Neural cell (in vitro differentiated cells): ENCODE measurements at regions not wholly inside any gene's neighbourhood (a gene's known extent, or its start where the extent isn't known, plus 50 kb on each side); places are given as distances from the start of the nearest gene placed in this dataset.

Experiments used
- H2AFZ ChIP-seq: fragments of 200-600, 300-800 bp; sonication (generic), shearing (Covaris generic); 2 replicates; pipeline ENCODE4 v1.6.0; 2014; ENCODE audit warnings: low read depth, mild to moderate bottlenecking, antibody characterized with exemption, low read length, moderate library complexity
- H3F3A ChIP-seq: fragments of 200-600 bp; shearing (Covaris generic); 2 replicates; pipeline ENCODE4 v1.6.1; 2016; ENCODE audit warnings: mild to moderate bottlenecking, moderate library complexity, mixed read lengths, antibody characterized with exemption, low read length; ENCODE audit not compliant: insufficient read depth, poor library complexity, severe bottlenecking
- H3K27ac ChIP-seq: fragments of 200-600, 300-800 bp; sonication (generic), shearing (Covaris generic); 2 replicates; pipeline ENCODE4 v1.5.1; 2014; ENCODE audit warnings: mild to moderate bottlenecking, low read length, moderate library complexity
- H3K27me3 ChIP-seq: fragments of 300-800, 200-600 bp; sonication (generic), shearing (Covaris generic); 2 replicates; pipeline ENCODE4 v1.6.0; 2014; ENCODE audit warnings: mild to moderate bottlenecking, low read depth, low read length, moderate library complexity; ENCODE audit not compliant: insufficient read depth
- H3K36me3 ChIP-seq: fragments of 300-800, 200-600 bp; sonication (generic), shearing (Covaris generic); 2 replicates; pipeline ENCODE4 v1.5.1; 2014; ENCODE audit warnings: mild to moderate bottlenecking, antibody characterized with exemption, low read length, moderate library complexity; ENCODE audit not compliant: insufficient read depth
- H3K4me2 ChIP-seq: fragments of 300-800, 200-600 bp; sonication (generic), shearing (Covaris generic); 2 replicates; pipeline ENCODE4 v1.6.0; 2014; ENCODE audit warnings: mild to moderate bottlenecking, low read length
- H3K4me3 ChIP-seq: fragments of 300-800, 200-600 bp; sonication (generic), shearing (Covaris generic); 2 replicates; pipeline ENCODE4 v1.5.1; 2014; ENCODE audit warnings: mild to moderate bottlenecking, low read length, moderate library complexity
- H3K79me2 ChIP-seq: fragments of 200-600 bp; shearing (Covaris generic); replicated peaks from 2 replicates; pipeline ENCODE4 v1.6.0; 2014; ENCODE audit warnings: mild to moderate bottlenecking, low read length, moderate library complexity; ENCODE audit not compliant: insufficient read depth
- H3K9ac ChIP-seq: fragments of 300-800, 200-600 bp; sonication (generic), shearing (Covaris generic); 2 replicates; pipeline ENCODE4 v1.6.1; 2016; ENCODE audit warnings: mild to moderate bottlenecking, low read length, mixed read lengths
- H3K9me2 ChIP-seq: fragments of 200-600 bp; shearing (Covaris generic); 2 replicates; pipeline ENCODE4 v1.6.1; 2016; ENCODE audit warnings: mild to moderate bottlenecking, low read length, mixed read lengths; ENCODE audit not compliant: insufficient read depth
- H3K9me3 ChIP-seq: fragments of 200-600, 300-800 bp; sonication (generic), shearing (Covaris generic); 2 replicates; pipeline ENCODE4 v1.6.1; 2016; ENCODE audit warnings: mild to moderate bottlenecking, mixed run types, low read length, moderate library complexity, mixed read lengths
- H4K20me1 ChIP-seq: fragments of 200-600 bp; shearing (Covaris generic); 2 replicates; pipeline ENCODE4 v1.6.1; 2016; ENCODE audit warnings: mild to moderate bottlenecking, mixed run types; ENCODE audit not compliant: insufficient read depth
- CTCF ChIP-seq: fragments of 450-650 bp; IDR thresholded peaks from 2 replicates; pipeline ENCODE4 v1.5.1; 2014; ENCODE audit warnings: antibody characterized with exemption, mild to moderate bottlenecking, moderate library complexity; ENCODE audit not compliant: poor library complexity, severe bottlenecking
- EP300 ChIP-seq: fragments of 450-650 bp; conservative IDR thresholded peaks from 2 replicates; pipeline ENCODE4 v1.6.1; 2014; ENCODE audit warnings: antibody characterized with exemption, mild to moderate bottlenecking, moderate library complexity; ENCODE audit not compliant: poor library complexity, severe bottlenecking
- EZH2 ChIP-seq: fragments of 200-600, 300-800 bp; shearing (Covaris generic), sonication (generic); IDR thresholded peaks from 2 replicates; pipeline ENCODE4 v1.6.1; 2014; ENCODE audit warnings: antibody characterized with exemption, low read length, borderline replicate concordance, mild to moderate bottlenecking; ENCODE audit not compliant: insufficient read depth, poor library complexity, severe bottlenecking
- MXI1 ChIP-seq: fragments of 450-650 bp; conservative IDR thresholded peaks from 2 replicates; pipeline ENCODE4 v1.6.1; 2014; ENCODE audit warnings: antibody characterized with exemption, mild to moderate bottlenecking; ENCODE audit not compliant: poor library complexity, severe bottlenecking
- POLR2AphosphoS5 ChIP-seq: IDR thresholded peaks from 2 replicates; pipeline ENCODE4 v1.6.1; 2012
- RAD21 ChIP-seq: fragments of 450-650 bp; conservative IDR thresholded peaks from 2 replicates; pipeline ENCODE4 v1.6.1; 2014; ENCODE audit warnings: antibody characterized with exemption, mild to moderate bottlenecking, moderate library complexity
- SMC3 ChIP-seq: fragments of 450-650 bp; conservative IDR thresholded peaks from 2 replicates; pipeline ENCODE4 v1.6.1; 2014; ENCODE audit warnings: antibody characterized with exemption, mild to moderate bottlenecking, moderate library complexity; ENCODE audit not compliant: poor library complexity
- TAF1 ChIP-seq: IDR thresholded peaks from 2 replicates; pipeline ENCODE4 v1.6.1; 2012; ENCODE audit warnings: low read depth
- TF ChIP-seq, protein P1 (sequence below): IDR thresholded peaks from 2 replicates; pipeline ENCODE4 v1.6.1; 2012; ENCODE audit warnings: borderline replicate concordance

GRCh38 chr2:611519-611918 is 65.7 kb downstream of the TMEM18 start:
- no peaks in the 10 kb centered on the region for H3F3A ChIP-seq

DNA sequence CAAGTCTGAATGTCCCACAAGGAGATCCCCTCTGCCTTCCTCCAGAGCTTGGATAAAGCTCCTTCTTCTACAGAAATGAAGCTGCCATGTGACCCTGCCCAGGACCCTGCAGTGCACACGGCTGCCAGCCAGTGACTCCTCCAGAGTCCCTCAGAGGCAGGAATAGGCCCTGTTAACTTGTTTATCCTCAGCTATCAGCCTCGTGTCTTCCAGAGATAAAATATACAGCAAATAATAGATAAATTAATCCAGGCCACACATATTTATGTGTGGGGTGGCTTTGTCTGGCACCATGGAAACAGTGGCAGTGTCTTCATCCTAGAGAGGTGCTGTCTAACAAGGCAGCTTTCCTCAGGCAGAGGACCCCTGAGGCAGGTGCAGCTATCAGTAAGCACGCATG is 66.7 kb downstream of the TMEM18 start:
- H3K27me3 ChIP-seq, result no peaks in the 10 kb centered on the region
- H3K4me3 ChIP-seq, result no peak overlapping the region
- no peak overlapping the region for H3K27ac ChIP-seq
- no peak overlapping the region for H2AFZ ChIP-seq
- H3K9ac ChIP-seq, result no peak overlapping the region
- H3K9me2 ChIP-seq, result no peaks in the 10 kb centered on the region
- no peaks in the 10 kb centered on the region for H3K9me3 ChIP-seq
- no peaks in the 10 kb centered on the region for H3K36me3 ChIP-seq
- H4K20me1 ChIP-seq, result no peaks in the 10 kb centered on the region
- no peak for TF ChIP-seq TAF1
- TF ChIP-seq EZH2, result no peak
- H3K4me2 ChIP-seq, result no peak overlapping the region
- H3F3A ChIP-seq, result no peaks in the 10 kb centered on the region
- H3K79me2 ChIP-seq, result no peaks in the 10 kb centered on the region

More at GRCh38 chr2:611519-611918, 65.7 kb downstream of the TMEM18 start:
- no peaks in the 10 kb centered on the region for H4K20me1 ChIP-seq
- no peaks in the 10 kb centered on the region for H3K79me2 ChIP-seq
- H3K9me3 ChIP-seq, result no peaks in the 10 kb centered on the region
- no peaks in the 10 kb centered on the region for H3K27me3 ChIP-seq
- no peak overlapping the region for H3K27ac ChIP-seq
- no peaks in the 10 kb centered on the region for H3K36me3 ChIP-seq
- H3K9me2 ChIP-seq, result no peaks in the 10 kb centered on the region
- H3K4me3 ChIP-seq, result no peak overlapping the region
- H2AFZ ChIP-seq, result no peak overlapping the region
- TF ChIP-seq MXI1 (no peak), CTCF (no peak), RAD21 (no peak), EP300 (no peak), SMC3 (no peak), POLR2AphosphoS5 (no peak), EZH2 (no peak), TAF1 (no peak)
- TF ChIP-seq, protein P1, sequence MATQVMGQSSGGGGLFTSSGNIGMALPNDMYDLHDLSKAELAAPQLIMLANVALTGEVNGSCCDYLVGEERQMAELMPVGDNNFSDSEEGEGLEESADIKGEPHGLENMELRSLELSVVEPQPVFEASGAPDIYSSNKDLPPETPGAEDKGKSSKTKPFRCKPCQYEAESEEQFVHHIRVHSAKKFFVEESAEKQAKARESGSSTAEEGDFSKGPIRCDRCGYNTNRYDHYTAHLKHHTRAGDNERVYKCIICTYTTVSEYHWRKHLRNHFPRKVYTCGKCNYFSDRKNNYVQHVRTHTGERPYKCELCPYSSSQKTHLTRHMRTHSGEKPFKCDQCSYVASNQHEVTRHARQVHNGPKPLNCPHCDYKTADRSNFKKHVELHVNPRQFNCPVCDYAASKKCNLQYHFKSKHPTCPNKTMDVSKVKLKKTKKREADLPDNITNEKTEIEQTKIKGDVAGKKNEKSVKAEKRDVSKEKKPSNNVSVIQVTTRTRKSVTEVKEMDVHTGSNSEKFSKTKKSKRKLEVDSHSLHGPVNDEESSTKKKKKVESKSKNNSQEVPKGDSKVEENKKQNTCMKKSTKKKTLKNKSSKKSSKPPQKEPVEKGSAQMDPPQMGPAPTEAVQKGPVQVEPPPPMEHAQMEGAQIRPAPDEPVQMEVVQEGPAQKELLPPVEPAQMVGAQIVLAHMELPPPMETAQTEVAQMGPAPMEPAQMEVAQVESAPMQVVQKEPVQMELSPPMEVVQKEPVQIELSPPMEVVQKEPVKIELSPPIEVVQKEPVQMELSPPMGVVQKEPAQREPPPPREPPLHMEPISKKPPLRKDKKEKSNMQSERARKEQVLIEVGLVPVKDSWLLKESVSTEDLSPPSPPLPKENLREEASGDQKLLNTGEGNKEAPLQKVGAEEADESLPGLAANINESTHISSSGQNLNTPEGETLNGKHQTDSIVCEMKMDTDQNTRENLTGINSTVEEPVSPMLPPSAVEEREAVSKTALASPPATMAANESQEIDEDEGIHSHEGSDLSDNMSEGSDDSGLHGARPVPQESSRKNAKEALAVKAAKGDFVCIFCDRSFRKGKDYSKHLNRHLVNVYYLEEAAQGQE, result no peak
- no peak overlapping the region for H3K4me2 ChIP-seq
- H3K9ac ChIP-seq, result no peak overlapping the region

- no peaks in the 10 kb centered on the region for H3K9me3 ChIP-seq
- no peaks in the 10 kb centered on the region for H3K36me3 ChIP-seq
- no peaks in the 10 kb centered on the region for H3F3A ChIP-seq
- H3K79me2 ChIP-seq, result no peaks in the 10 kb centered on the region
- no peak for TF ChIP-seq EZH2
- TF ChIP-seq POLR2AphosphoS5, result no peak
- no peak for TF ChIP-seq CTCF
- TF ChIP-seq, protein P1, result no peak
- TF ChIP-seq EP300, result no peak
- TF ChIP-seq RAD21, result no peak
- TF ChIP-seq MXI1, result no peak
- no peak for TF ChIP-seq SMC3
- TF ChIP-seq TAF1, result no peak
- H3K4me2 ChIP-seq, result no peak overlapping the region
- no peaks in the 10 kb centered on the region for H4K20me1 ChIP-seq
- H3K4me3 ChIP-seq, result no peak overlapping the region
- no peaks in the 10 kb centered on the region for H3K9me2 ChIP-seq
- no peaks in the 10 kb centered on the region for H3K27me3 ChIP-seq
- H3K9ac ChIP-seq, result no peak overlapping the region
- no peak overlapping the region for H2AFZ ChIP-seq
- H3K27ac ChIP-seq, result no peak overlapping the region
These were observed 67.3 kb downstream of the TMEM18 start for GRCh38 chr2:609881-610280.
